HG03442 (cell line): ENCODE measurements at regions not wholly inside any gene's neighbourhood (a gene's known extent, or its start where the extent isn't known, plus 50 kb on each side); places are given as distances from the start of the nearest gene placed in this dataset.
"Not testable (repeated sequence)": the region's sequence is repeated elsewhere in the genome, so short reads cannot be mapped to it uniquely, and the experiment has no call there.

Experiments
- ATAC-seq: cut with Tn5 transposase; IDR thresholded peaks from one replicate; pipeline ENCODE4 v1.9.1; 2021; ENCODE audit warnings: mild to moderate bottlenecking, moderate library complexity; ENCODE audit not compliant: unreplicated experiment

GRCh38 chr10:65628493-65629139, 1297.2 kb upstream of the LRRTM3 start:
- no peak for ATAC-seq

- ATAC-seq = no peak
Observed at GRCh38 chr10:65660006-65660405, 1265.8 kb upstream of the LRRTM3 start.

GRCh38 chr10:65670087-65670486, 1255.7 kb upstream of the LRRTM3 start:
- no peak for ATAC-seq

GRCh38 chr10:65670596-65670995, 1255.2 kb upstream of the LRRTM3 start:
- not testable (repeated sequence) for ATAC-seq

- no peak for ATAC-seq
Observed at GRCh38 chr10:65675236-65675635, 1250.6 kb upstream of the LRRTM3 start.

- ATAC-seq = no peak
Observed at GRCh38 chr10:65684896-65685295, 1240.9 kb upstream of the LRRTM3 start.

GRCh38 chr10:65701168-65701776, 1224.6 kb upstream of the LRRTM3 start:
- ATAC-seq = no peak

- ATAC-seq = no peak
Observed at GRCh38 chr10:65708057-65708456, 1217.8 kb upstream of the LRRTM3 start.

GRCh38 chr10:65710306-65710705, 1215.5 kb upstream of the LRRTM3 start:
- ATAC-seq = no peak

- ATAC-seq = no peak
Observed at GRCh38 chr10:65719790-65720189, 1206.0 kb upstream of the LRRTM3 start.

- ATAC-seq = no peak
Observed at GRCh38 chr10:65720901-65721300, 1204.9 kb upstream of the LRRTM3 start.

- ATAC-seq = no peak
Observed at GRCh38 chr10:65723525-65723924, 1202.3 kb upstream of the LRRTM3 start.

- no peak for ATAC-seq
Observed at GRCh38 chr10:65735382-65735781, 1190.5 kb upstream of the LRRTM3 start.

GRCh38 chr10:65742906-65743305, 1182.9 kb upstream of the LRRTM3 start:
- ATAC-seq = no peak

- no peak for ATAC-seq
Observed at GRCh38 chr10:65751218-65751617, 1174.6 kb upstream of the LRRTM3 start.

- ATAC-seq = no peak
Observed at GRCh38 chr10:65751896-65752295, 1173.9 kb upstream of the LRRTM3 start.

GRCh38 chr10:65753532-65753931, 1172.3 kb upstream of the LRRTM3 start:
- ATAC-seq = no peak

GRCh38 chr10:65754112-65754511, 1171.7 kb upstream of the LRRTM3 start:
- ATAC-seq = no peak

GRCh38 chr10:65762311-65762710, 1163.5 kb upstream of the LRRTM3 start:
- ATAC-seq = no peak

GRCh38 chr10:65765006-65765541, 1160.8 kb upstream of the LRRTM3 start:
- ATAC-seq = no peak

- ATAC-seq = no peak
Observed at GRCh38 chr10:65769828-65770227, 1156.0 kb upstream of the LRRTM3 start.

GRCh38 chr10:65778753-65779152, 1147.1 kb upstream of the LRRTM3 start:
- no peak for ATAC-seq

GRCh38 chr10:65779985-65780384, 1145.9 kb upstream of the LRRTM3 start:
- ATAC-seq = no peak
